GM12874 (cell line): ENCODE measurements at regions not wholly inside any gene's neighbourhood (a gene's known extent, or its start where the extent isn't known, plus 50 kb on each side); places are given as distances from the start of the nearest gene placed in this dataset.

Experiments used
- CTCF ChIP-seq: IDR thresholded peaks from 2 replicates; pipeline ENCODE4 v1.5.1; 2011; ENCODE audit warnings: low read depth, mild to moderate bottlenecking, control low read depth, low read length, moderate library complexity; ENCODE audit not compliant: insufficient read depth

GRCh38 chr1:38611664-38612211, 247.8 kb downstream of the RRAGC start:
- TF ChIP-seq CTCF: no peak

GRCh38 chr1:38609166-38610025, 250.2 kb downstream of the RRAGC start:
- no peak for TF ChIP-seq CTCF

GRCh38 chr1:38608202-38608864, 251.2 kb downstream of the RRAGC start:
- peak; percentile 73 for TF ChIP-seq CTCF

GRCh38 chr1:38607526-38607925, 252.0 kb downstream of the RRAGC start:
- no peak for TF ChIP-seq CTCF

- no peak for TF ChIP-seq CTCF
These were observed 254.5 kb downstream of the RRAGC start for GRCh38 chr1:38605063-38605462.

GRCh38 chr1:38603907-38604306, 255.7 kb downstream of the RRAGC start:
- no peak for TF ChIP-seq CTCF

GRCh38 chr1:38600905-38601304, 258.7 kb downstream of the RRAGC start:
- no peak for TF ChIP-seq CTCF
